Natural killer cell (primary cell): ENCODE measurements at regions not wholly inside any gene's neighbourhood (a gene's known extent, or its start where the extent isn't known, plus 50 kb on each side); places are given as distances from the start of the nearest gene placed in this dataset.

Experiments
- ATAC-seq, 3 donors: fragments of 150-1000 bp in 2 of 3; fragments of 200-7000 bp in 1 of 3; cut with Tn5 transposase; 1 replicate in 1 of 3; 2 replicates in 2 of 3; pipeline ENCODE4 v1.10.0; 2021; ENCODE audit warnings: mild to moderate bottlenecking in 2 of 3, moderate library complexity in 2 of 3
- DNase-seq, 2 donors: peaks; one replicate each; pipeline versions ENCODE4 v3.0.0 to v3.0.0-alpha.2; 2013 to 2021; ENCODE audit warnings: mixed read lengths in 1 of 2
- H3K27ac ChIP-seq: one replicate; pipeline ENCODE4 v1.5.1; 2013; ENCODE audit warnings: mild to moderate bottlenecking, low read length
- H3K27me3 ChIP-seq: one replicate; pipeline ENCODE4 v1.6.1; 2013; ENCODE audit warnings: low read length; ENCODE audit not compliant: control insufficient read depth, insufficient read depth
- H3K36me3 ChIP-seq: one replicate; pipeline ENCODE4 v1.6.1; 2013; ENCODE audit warnings: low read length; ENCODE audit not compliant: control insufficient read depth, insufficient read depth
- H3K4me1 ChIP-seq: one replicate; pipeline ENCODE4 v1.6.1; 2013; ENCODE audit warnings: low read length; ENCODE audit not compliant: control insufficient read depth, insufficient read depth
- H3K4me3 ChIP-seq: one replicate; pipeline ENCODE4 v1.5.1; 2013; ENCODE audit warnings: low read length
- H3K9me3 ChIP-seq: one replicate; pipeline ENCODE4 v1.6.1; 2013; ENCODE audit warnings: low read length; ENCODE audit not compliant: control insufficient read depth, insufficient read depth
- H3K27ac Mint-ChIP-seq, 2 donors: one replicate each; pipeline ENCODE4 v1.8.0; 2022; ENCODE audit warnings: mild to moderate bottlenecking in 2 of 2, mixed read lengths in 2 of 2, moderate library complexity in 1 of 2
- H3K27me3 Mint-ChIP-seq, 2 donors: one replicate each; pipeline ENCODE4 v1.8.0; 2022; ENCODE audit warnings: low read depth in 2 of 2, mixed read lengths in 2 of 2
- H3K36me3 Mint-ChIP-seq: one replicate; pipeline ENCODE4 v1.8.0; 2022; ENCODE audit warnings: mixed read lengths
- H3K4me1 Mint-ChIP-seq, 2 donors: one replicate each; pipeline ENCODE4 v1.8.0; 2022; ENCODE audit warnings: mixed read lengths in 2 of 2
- H3K4me3 Mint-ChIP-seq: one replicate; pipeline ENCODE4 v1.8.0; 2022; ENCODE audit warnings: mild to moderate bottlenecking, moderate library complexity, mixed read lengths
- H3K9me3 Mint-ChIP-seq, 2 donors: one replicate each; pipeline ENCODE4 v1.8.0; 2022; ENCODE audit warnings: mixed read lengths in 2 of 2
- CTCF ChIP-seq: fragments of 200-600 bp; IDR thresholded peaks from one replicate; pipeline ENCODE4 v1.8.0; 2022; ENCODE audit warnings: antibody characterized with exemption
- WGBS: methylation state at CpG from one replicate; pipeline ENCODE4 v1.1.7; 2013; ENCODE audit warnings: missing lambda C conversion rate; ENCODE audit not compliant: insufficient coverage; 5-methylcytosine and 5-hydroxymethylcytosine counted together
- intact Hi-C: fragments of 100-400 bp; cut with micrococcal nuclease; formaldehyde crosslinking; loops from one replicate; pipeline ENCODE4 v1.14.2; 2022

GRCh38 chr19:34308381-34309367 lies 54.3 kb downstream of the GARRE1 start:
- H3K9me3 ChIP-seq: no peaks in the 10 kb centered on the region
- intact Hi-C loops: loop anchor here (2.0 kb wide), 1 partner anchor 38 kb away; no protein-coding TSS in a partner anchor
- H3K4me1 ChIP-seq: peaks cover 18% of the 10 kb centered on the region
- ATAC-seq (peak; percentile 87 to 96 (median 88)), DNase-seq (peak; percentile 22 to 80)
- H3K27ac Mint-ChIP-seq: peak overlapping the region; percentile 93 to 95
- peak overlapping the region; percentile 72 for H3K27ac ChIP-seq
- peaks cover 26 to 50% of the 10 kb centered on the region in 2 donors for H3K4me1 Mint-ChIP-seq
- peaks cover 4% of the 10 kb centered on the region for H3K36me3 ChIP-seq
- H3K4me3 ChIP-seq: no peak overlapping the region
- H3K27me3 Mint-ChIP-seq: no peaks in the 10 kb centered on the region
- 59% methylated on average over 8 of the region's 8 CpGs for WGBS
- no peaks in the 10 kb centered on the region for H3K36me3 Mint-ChIP-seq
- no peak for TF ChIP-seq CTCF
- H3K9me3 Mint-ChIP-seq: no peaks in the 10 kb centered on the region
- no peaks in the 10 kb centered on the region for H3K27me3 ChIP-seq
- peak overlapping the region; percentile 82 for H3K4me3 Mint-ChIP-seq

GRCh38 chr19:34309368-34310138 lies 55.2 kb downstream of the GARRE1 start:
- H3K27ac Mint-ChIP-seq: peak overlapping the region; percentile 93 to 95
- intact Hi-C loops: loop anchor here (2.0 kb wide), 1 partner anchor 39 kb away; no protein-coding TSS in a partner anchor
- Histone ChIP-seq H3K27me3 (no peaks in the 10 kb centered on the region), H3K4me3 (no peak overlapping the region), H3K4me1 (peaks cover 18% of the 10 kb centered on the region), H3K36me3 (peaks cover 4% of the 10 kb centered on the region), H3K27ac (peak overlapping the region; percentile 72), H3K9me3 (no peaks in the 10 kb centered on the region)
- no peaks in the 10 kb centered on the region for H3K9me3 Mint-ChIP-seq
- ATAC-seq: no peak
- no peaks in the 10 kb centered on the region for H3K36me3 Mint-ChIP-seq
- H3K27me3 Mint-ChIP-seq: no peaks in the 10 kb centered on the region
- 91% methylated on average over 3 of the region's 6 CpGs for WGBS
- no peak for TF ChIP-seq CTCF
- DNase-seq: no peak
- peaks cover 26 to 50% of the 10 kb centered on the region in 2 donors for H3K4me1 Mint-ChIP-seq
- H3K4me3 Mint-ChIP-seq: peak overlapping the region; percentile 82

GRCh38 chr19:34310494-34310981 lies 54.5 kb upstream of the GPI start:
- intact Hi-C loops: no loop called here
- H3K27ac ChIP-seq: peak overlapping the region; percentile 72

More at GRCh38 chr19:34310494-34310981, 54.5 kb upstream of the GPI start:
- ATAC-seq (no peak), DNase-seq (no peak)
- Mint-ChIP-seq H3K36me3 (no peaks in the 10 kb centered on the region), H3K27ac (peak overlapping the region; percentile 93 to 95), H3K4me3 (no peak overlapping the region), H3K4me1 (peaks cover 26 to 50% of the 10 kb centered on the region in 2 donors), H3K27me3 (no peaks in the 10 kb centered on the region), H3K9me3 (no peaks in the 10 kb centered on the region)
- no peak overlapping the region for H3K4me3 ChIP-seq
- peaks cover 18% of the 10 kb centered on the region for H3K4me1 ChIP-seq
- WGBS: 85% methylated on average over 3 of the region's 6 CpGs
- H3K36me3 ChIP-seq: no peaks in the 10 kb centered on the region
- H3K27me3 ChIP-seq: no peaks in the 10 kb centered on the region
- H3K9me3 ChIP-seq: no peaks in the 10 kb centered on the region
- no peak for TF ChIP-seq CTCF
